ENCODE measurements at regions not wholly inside any gene's neighbourhood (a gene's known extent, or its start where the extent isn't known, plus 50 kb on each side); places are given as distances from the start of the nearest gene placed in this dataset.
A peak's percentile ranks its signal among the peaks of the same experiment; 100 is the strongest.
"Not testable (repeated sequence)": the region's sequence is repeated elsewhere in the genome, so short reads cannot be mapped to it uniquely, and the experiment has no call there.

DNA sequence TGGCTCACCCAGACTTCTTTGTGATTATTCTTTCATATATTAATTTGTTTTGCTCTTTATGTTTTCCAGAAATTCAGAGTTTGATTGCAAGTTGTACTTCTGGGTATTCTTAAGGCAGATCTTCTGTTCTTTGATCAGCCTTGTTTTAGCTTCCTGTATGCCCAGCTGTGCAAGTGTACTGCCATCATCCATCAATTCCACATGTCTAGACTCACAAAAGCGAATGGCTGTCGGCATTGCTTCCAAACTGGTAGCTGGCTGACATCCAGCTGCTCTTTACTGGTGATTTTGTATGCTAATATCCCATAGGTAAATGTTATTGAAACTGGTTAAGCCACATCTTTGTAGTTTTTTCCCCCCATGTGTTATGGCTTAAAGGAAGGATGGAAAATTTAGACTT lies 1084.8 kb upstream of the CITED2 start:
- WGBS, result 42% methylated on average over 2 of the region's 2 CpGs
- H3K27ac ChIP-seq, result no peak overlapping the region
- no peak overlapping the region for H3K4me3 ChIP-seq
- H3K4me1 ChIP-seq, result peaks cover 18% of the 10 kb centered on the region
- H3K9me3 ChIP-seq, result no peaks in the 10 kb centered on the region
- no peak for DNase-seq (ENCODE audit: low spot score in 2 of 2)
- no peaks in the 10 kb centered on the region for H3K27me3 ChIP-seq
- no peaks in the 10 kb centered on the region for H3K36me3 ChIP-seq
- no peak for TF ChIP-seq POLR2AphosphoS5 (IDR thresholded peaks at IDR 0.05)
- TF ChIP-seq POLR2A (IDR thresholded peaks at IDR 0.05), result no peak
- TF ChIP-seq EP300 (IDR thresholded peaks at IDR 0.05), result no peak
- TF ChIP-seq, protein P1, sequence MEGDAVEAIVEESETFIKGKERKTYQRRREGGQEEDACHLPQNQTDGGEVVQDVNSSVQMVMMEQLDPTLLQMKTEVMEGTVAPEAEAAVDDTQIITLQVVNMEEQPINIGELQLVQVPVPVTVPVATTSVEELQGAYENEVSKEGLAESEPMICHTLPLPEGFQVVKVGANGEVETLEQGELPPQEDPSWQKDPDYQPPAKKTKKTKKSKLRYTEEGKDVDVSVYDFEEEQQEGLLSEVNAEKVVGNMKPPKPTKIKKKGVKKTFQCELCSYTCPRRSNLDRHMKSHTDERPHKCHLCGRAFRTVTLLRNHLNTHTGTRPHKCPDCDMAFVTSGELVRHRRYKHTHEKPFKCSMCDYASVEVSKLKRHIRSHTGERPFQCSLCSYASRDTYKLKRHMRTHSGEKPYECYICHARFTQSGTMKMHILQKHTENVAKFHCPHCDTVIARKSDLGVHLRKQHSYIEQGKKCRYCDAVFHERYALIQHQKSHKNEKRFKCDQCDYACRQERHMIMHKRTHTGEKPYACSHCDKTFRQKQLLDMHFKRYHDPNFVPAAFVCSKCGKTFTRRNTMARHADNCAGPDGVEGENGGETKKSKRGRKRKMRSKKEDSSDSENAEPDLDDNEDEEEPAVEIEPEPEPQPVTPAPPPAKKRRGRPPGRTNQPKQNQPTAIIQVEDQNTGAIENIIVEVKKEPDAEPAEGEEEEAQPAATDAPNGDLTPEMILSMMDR (IDR thresholded peaks at IDR 0.05), result no peak

DNA sequence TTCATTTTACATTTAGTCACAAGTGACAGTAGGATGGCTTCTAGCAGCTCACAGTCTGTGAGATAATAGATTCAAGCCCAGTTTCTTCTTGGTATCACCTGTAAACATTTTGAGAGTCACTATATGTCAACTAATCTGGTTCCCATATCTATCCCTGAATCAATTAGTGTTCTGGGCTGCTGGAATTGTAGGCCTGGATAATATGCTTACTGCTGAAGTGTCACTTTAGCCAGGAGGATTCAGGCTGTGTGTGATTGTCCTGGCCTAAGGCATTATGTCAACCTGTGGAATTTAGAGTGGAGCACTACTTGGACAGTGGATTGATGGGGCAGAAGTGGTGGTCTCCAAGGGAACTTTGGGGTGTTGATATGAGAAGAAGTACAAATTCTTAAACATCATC lies 1071.8 kb upstream of the CITED2 start:
- Histone ChIP-seq H3K4me1 (peaks cover 10% of the 10 kb centered on the region), H3K27ac (no peak overlapping the region), H3K4me3 (no peak overlapping the region), H3K27me3 (no peaks in the 10 kb centered on the region), H3K36me3 (no peaks in the 10 kb centered on the region), H3K9me3 (no peaks in the 10 kb centered on the region)
- TF ChIP-seq EP300 (IDR thresholded peaks at IDR 0.05), result no peak
- TF ChIP-seq POLR2A (IDR thresholded peaks at IDR 0.05), result no peak
- TF ChIP-seq, protein P1 (IDR thresholded peaks at IDR 0.05), result no peak
- no peak for TF ChIP-seq POLR2AphosphoS5 (IDR thresholded peaks at IDR 0.05)
- no peak for DNase-seq (ENCODE audit: low spot score in 2 of 2)

DNA sequence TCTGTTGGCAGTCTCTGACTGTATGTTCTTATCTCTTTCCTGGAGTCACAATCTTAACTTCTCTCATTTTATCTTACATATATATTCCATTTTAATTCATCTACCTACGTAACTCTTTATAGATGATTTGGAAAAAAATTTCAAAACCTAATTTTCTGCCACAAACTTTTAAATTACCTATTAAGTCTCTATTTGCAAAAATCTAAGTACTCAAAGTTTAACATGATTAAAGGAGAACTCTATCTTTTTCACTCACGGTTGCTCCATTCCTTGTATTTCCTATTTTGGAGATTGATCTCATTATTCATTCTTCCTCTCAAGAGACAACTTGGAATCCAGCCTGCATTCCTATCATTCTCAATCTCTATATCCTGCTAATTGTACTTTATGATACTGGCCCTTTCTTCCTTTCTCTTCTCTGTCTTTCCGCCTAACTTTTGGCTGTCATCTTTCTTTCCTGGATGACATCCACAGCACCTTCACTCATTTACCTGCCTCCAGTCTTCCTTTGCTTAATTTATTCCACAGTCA lies 1071.1 kb upstream of the CITED2 start:
- 35% methylated on average over 3 of the region's 3 CpGs for WGBS
- Histone ChIP-seq H3K27ac (no peak overlapping the region), H3K36me3 (no peaks in the 10 kb centered on the region), H3K4me1 (peaks cover 10% of the 10 kb centered on the region), H3K27me3 (no peaks in the 10 kb centered on the region), H3K4me3 (no peak overlapping the region), H3K9me3 (no peaks in the 10 kb centered on the region)
- TF ChIP-seq EP300 (IDR thresholded peaks at IDR 0.05), result no peak
- no peak for TF ChIP-seq POLR2AphosphoS5 (IDR thresholded peaks at IDR 0.05)
- TF ChIP-seq, protein P1 (IDR thresholded peaks at IDR 0.05), result no peak
- no peak for DNase-seq (ENCODE audit: low spot score in 2 of 2)

DNA sequence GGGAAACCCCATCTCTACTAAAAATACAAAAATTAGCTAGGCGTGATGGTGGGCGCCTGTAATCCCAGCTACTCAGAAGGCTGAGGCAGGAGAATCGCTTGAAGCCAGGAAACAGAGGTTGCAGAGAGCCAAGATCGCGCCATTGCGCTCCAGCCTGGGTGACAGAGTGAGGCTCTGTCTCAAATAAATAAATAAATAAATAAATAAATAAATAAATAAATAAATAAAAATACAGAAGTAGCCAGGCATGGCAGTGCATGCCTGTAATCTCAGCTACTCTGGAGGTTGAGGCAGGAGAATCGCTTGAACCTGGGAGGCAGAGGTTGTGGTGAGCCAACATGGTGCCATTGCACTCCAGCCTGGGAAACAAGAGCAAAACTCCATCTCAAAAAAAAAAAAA lies 1068.7 kb upstream of the CITED2 start:
- H3K9me3 ChIP-seq; H3K36me3 ChIP-seq; H3K27ac ChIP-seq; DNase-seq (ENCODE audit: low spot score in 2 of 2); H3K4me3 ChIP-seq; H3K27me3 ChIP-seq: not testable (repeated sequence)
- H3K4me1 ChIP-seq, result peaks cover 10% of the 10 kb centered on the region
- WGBS, result 95% methylated on average over 7 of the region's 7 CpGs

DNA sequence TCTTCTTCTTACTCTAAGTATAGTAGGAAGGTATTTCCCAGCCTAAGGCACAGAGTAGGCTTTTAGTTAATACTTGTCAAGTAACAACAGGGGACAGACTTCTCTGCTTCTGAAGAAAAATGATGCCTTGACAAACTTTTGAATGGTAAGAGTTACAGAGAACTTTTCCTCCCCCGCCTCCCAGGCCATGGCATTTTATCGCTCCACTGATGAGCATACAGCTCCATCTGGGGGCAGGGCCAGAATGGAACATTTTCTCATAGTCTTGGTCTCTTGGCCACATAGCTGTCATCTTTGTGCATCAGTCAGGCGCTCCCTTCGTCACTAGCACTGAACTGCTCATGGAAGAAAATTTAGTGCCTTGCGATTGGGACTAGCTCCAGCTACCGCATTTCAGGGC lies 1066.8 kb upstream of the CITED2 start:
- TF ChIP-seq, protein P1 (IDR thresholded peaks at IDR 0.05), result peak in 1 of 2 donors; percentile 25
- TF ChIP-seq POLR2A (IDR thresholded peaks at IDR 0.05), result no peak
- Histone ChIP-seq H3K27ac (no peak overlapping the region), H3K4me3 (no peak overlapping the region), H3K9me3 (no peaks in the 10 kb centered on the region), H3K27me3 (no peaks in the 10 kb centered on the region), H3K36me3 (no peaks in the 10 kb centered on the region), H3K4me1 (peaks cover 10% of the 10 kb centered on the region)
- WGBS, result 72% methylated on average over 6 of the region's 6 CpGs
- peak in 1 of 2 donors; percentile 67 for DNase-seq (ENCODE audit: low spot score in 2 of 2)

DNA sequence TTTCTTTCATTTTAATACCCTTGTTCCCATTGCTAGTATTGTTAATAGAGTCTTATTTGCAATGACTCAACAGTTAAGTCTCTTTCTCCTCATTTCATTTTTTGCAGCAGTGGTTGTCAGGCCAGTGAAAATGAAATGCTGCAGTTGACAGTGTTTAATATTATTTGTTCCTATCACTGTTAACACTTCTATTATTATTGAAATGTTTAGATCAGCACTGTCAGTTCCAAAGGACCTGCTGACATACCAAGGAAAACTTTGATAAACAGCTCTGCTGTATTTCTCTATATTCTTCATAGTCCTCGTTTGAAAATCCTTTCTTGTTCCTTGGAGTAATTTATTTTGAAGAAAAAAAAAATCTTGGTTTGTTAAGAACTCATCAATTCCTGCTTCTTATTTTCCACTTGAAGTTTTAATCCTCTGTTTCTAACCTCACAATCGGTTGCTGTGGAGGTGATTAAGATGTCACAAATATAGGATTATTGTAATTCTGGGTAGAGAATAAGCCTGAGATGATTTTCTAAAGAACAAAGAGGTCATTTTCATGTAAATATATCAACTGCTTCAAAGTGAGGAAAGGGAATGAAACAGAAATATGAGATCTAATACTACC lies 1065.9 kb upstream of the CITED2 start:
- TF ChIP-seq, protein P1 (IDR thresholded peaks at IDR 0.05), result no peak
- TF ChIP-seq EP300 (IDR thresholded peaks at IDR 0.05) (no peak), POLR2AphosphoS5 (IDR thresholded peaks at IDR 0.05) (no peak), POLR2A (IDR thresholded peaks at IDR 0.05) (no peak)
- H3K27me3 ChIP-seq, result no peaks in the 10 kb centered on the region
- no peaks in the 10 kb centered on the region for H3K36me3 ChIP-seq
- no peaks in the 10 kb centered on the region for H3K9me3 ChIP-seq
- peaks cover under 1% of the 10 kb centered on the region for H3K4me1 ChIP-seq
- no peak overlapping the region for H3K4me3 ChIP-seq
- no peak for DNase-seq (ENCODE audit: low spot score in 2 of 2)
- no peak overlapping the region for H3K27ac ChIP-seq
- 71% methylated on average over 2 of the region's 2 CpGs for WGBS
